Epithelial cell of proximal tubule (primary cell): ENCODE measurements at regions not wholly inside any gene's neighbourhood (a gene's known extent, or its start where the extent isn't known, plus 50 kb on each side); places are given as distances from the start of the nearest gene placed in this dataset.

Source experiments
- DNase-seq: peaks from one replicate; pipeline ENCODE4 v3.0.0-alpha.2; 2011; ENCODE audit warnings: low read depth
- H3K4me3 ChIP-seq: 2 replicates; pipeline ENCODE4 v1.5.1; 2011; ENCODE audit warnings: low read depth, mild to moderate bottlenecking, low read length
- CTCF ChIP-seq: conservative IDR thresholded peaks from 2 replicates; pipeline ENCODE4 v1.5.1; 2012; ENCODE audit warnings: low read depth, mild to moderate bottlenecking, low read length

GRCh38 chr4:7130621-7131211, 61.6 kb upstream of the SORCS2 start:
- no peak for DNase-seq
- no peak for TF ChIP-seq CTCF
- no peak overlapping the region for H3K4me3 ChIP-seq

DNA sequence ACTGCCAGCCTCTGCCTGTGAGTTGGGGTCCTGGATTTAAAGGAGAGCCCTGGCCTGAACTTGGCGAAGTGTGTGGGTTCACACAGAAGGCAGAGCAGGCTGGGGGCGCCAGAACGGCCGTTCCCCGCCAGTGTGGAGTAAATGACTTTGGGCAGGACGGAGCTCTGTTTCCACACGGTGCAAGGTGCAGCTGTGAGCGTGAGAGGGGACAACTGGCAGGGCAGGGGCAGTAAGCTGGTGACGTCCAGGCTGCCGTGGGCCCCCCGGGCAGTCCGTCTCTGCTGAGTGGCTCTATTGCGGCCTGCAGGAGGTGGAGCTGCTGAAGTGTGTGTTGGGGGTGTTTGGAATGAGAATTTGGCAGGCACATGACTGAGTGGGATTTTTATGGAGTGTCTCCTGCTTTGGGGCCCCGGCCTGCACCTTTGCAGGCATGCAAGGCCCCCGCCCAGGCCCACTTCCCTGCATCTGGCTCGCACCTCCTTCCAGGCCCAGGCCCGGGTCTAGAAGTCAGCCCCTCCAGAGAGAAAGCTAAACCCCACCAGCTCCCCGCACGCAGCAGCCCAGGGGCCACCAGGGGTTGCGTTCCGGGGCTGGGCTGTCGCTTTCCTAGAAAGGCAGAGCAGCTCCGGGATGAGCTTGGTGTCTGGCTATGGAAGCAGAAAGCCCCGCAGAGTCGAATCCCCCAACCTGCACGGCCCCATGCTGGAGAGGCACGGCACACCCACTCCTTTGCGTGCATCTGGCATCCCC, 62.2 kb upstream of the GRPEL1 start:
- H3K4me3 ChIP-seq, result no peak overlapping the region
- TF ChIP-seq CTCF, result no peak
- DNase-seq, result no peak

DNA sequence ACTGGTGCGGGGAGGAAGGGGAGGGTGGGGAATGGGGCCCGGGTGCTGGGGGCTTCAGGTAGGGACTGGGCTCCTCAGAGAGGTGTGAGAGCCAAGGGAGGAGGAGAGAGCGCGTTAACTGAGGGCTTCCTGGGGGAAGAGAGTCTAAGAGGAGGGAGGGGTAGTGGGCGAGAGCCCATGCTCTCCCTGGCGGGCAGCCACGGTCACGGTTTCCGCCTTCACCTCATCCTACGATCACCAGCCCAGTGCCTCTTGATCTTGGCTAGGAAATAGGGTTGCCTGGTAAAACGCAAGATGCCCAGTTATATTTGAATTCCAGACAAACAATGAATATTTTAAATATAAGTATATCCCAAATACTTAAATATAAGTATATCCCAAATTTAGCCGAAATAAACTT, 60.8 kb upstream of the GRPEL1 start:
- TF ChIP-seq CTCF, result no peak
- DNase-seq, result no peak
- no peak overlapping the region for H3K4me3 ChIP-seq

GRCh38 chr4:7128234-7128633, 60.4 kb upstream of the GRPEL1 start:
- H3K4me3 ChIP-seq, result no peak overlapping the region
- no peak for DNase-seq
- TF ChIP-seq CTCF, result no peak

- no peak for DNase-seq
- no peak for TF ChIP-seq CTCF
- H3K4me3 ChIP-seq, result no peak overlapping the region
Measured at GRCh38 chr4:7127576-7127975, 59.7 kb upstream of the GRPEL1 start.

- DNase-seq, result no peak
- TF ChIP-seq CTCF, result no peak
- no peak overlapping the region for H3K4me3 ChIP-seq
Measured at GRCh38 chr4:7126981-7127380, 59.1 kb upstream of the GRPEL1 start.

DNA sequence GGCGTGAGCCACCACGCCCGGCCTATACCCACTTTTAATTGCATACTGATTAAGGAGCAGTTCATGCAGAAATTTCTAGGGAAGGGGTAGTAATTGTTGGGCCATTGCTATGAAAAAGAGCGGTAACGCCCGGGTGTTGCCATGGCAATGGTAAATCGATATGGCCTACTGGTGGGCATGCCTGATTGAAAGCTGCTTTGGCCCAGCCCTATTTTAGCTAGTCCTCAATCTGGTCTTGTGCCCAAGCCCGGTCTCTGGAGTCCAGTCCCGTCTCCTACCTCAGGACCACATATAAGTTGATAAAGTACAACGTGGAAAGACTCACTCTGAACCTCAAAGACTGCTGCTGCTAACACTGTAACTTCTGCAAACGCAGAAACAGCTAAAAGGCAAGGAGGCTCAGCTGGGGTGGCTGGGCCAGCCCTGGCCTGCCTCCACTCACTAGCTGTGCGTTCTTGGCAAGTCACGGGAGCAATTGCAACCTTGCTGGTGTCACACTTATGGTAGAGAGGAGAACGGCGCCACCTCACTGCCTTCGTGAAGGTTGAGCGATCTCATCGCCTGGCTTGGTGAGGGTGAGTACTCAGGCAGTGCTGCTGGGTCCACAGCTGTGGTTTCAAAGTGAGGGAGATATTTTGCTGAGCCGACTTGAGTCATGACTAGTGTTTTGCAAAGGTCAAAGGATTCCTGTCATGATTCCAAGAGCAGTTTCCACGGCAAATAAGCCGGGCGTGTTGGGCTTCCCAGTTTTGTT, 57.0 kb upstream of the GRPEL1 start:
- peak; percentile 90 for DNase-seq
- peak; percentile 13 for TF ChIP-seq CTCF
- H3K4me3 ChIP-seq, result no peak overlapping the region
